WTC11 (cell line): ENCODE measurements at regions not wholly inside any gene's neighbourhood (a gene's known extent, or its start where the extent isn't known, plus 50 kb on each side); places are given as distances from the start of the nearest gene placed in this dataset.

Experiments used
- ATAC-seq: fragments of 200-7000 bp; cut with Tn5 transposase; 2 replicates; pipeline ENCODE4 v1.10.0; 2021; ENCODE audit warnings: mild to moderate bottlenecking, moderate library complexity
- CTCF ChIA-PET: fragments of 300-600 bp; sonication (Branson Sonifier 250); formaldehyde crosslinking; loops from one replicate; lab custom pipeline; 2021; ENCODE audit warnings: antibody characterized with exemption; lab: Charles Lee
- POLR2A ChIA-PET: fragments of 350-600 bp; sonication (Branson Sonifier 250); formaldehyde crosslinking; loops from one replicate; lab custom pipeline; 2021; ENCODE audit warnings: antibody characterized with exemption; lab: Charles Lee
- DNase-seq: peaks from one replicate; pipeline ENCODE4 v3.0.0; 2021; ENCODE audit warnings: low spot score
- H3K27ac Mint-ChIP-seq: 2 replicates; pipeline ENCODE4 v1.8.0; 2021; ENCODE audit warnings: mixed read lengths
- H3K27me3 Mint-ChIP-seq: 2 replicates; pipeline ENCODE4 v1.8.0; 2021; ENCODE audit warnings: low read depth, mild to moderate bottlenecking, moderate library complexity, mixed read lengths
- H3K36me3 Mint-ChIP-seq: 2 replicates; pipeline ENCODE4 v1.8.0; 2021; ENCODE audit warnings: mixed read lengths
- H3K4me1 Mint-ChIP-seq: 2 replicates; pipeline ENCODE4 v1.8.0; 2022; ENCODE audit warnings: mixed read lengths
- H3K4me3 Mint-ChIP-seq: 2 replicates; pipeline ENCODE4 v1.8.0; 2021; ENCODE audit warnings: mild to moderate bottlenecking, moderate library complexity, mixed read lengths
- H3K9me3 Mint-ChIP-seq: 2 replicates; pipeline ENCODE4 v1.8.0; 2021; ENCODE audit warnings: mixed read lengths
- CREM ChIP-seq: sonication (generic); formaldehyde crosslinking; IDR thresholded peaks from 2 replicates; pipeline ENCODE4 v1.8.1; 2022; ENCODE audit warnings: mild to moderate bottlenecking, missing genetic modification reagents, moderate library complexity
- ETV6 ChIP-seq: sonication (generic); formaldehyde crosslinking; IDR thresholded peaks from 2 replicates; pipeline ENCODE4 v1.8.1; 2022; ENCODE audit warnings: mild to moderate bottlenecking, missing genetic modification reagents
- FOXK1 ChIP-seq: sonication (generic); formaldehyde crosslinking; IDR thresholded peaks from 2 replicates; pipeline ENCODE4 v1.8.0; 2022; ENCODE audit warnings: mild to moderate bottlenecking, moderate library complexity, missing genetic modification reagents
- GABPB1 ChIP-seq: sonication (generic); formaldehyde crosslinking; IDR thresholded peaks from 2 replicates; pipeline ENCODE4 v1.8.1; 2023; ENCODE audit warnings: mild to moderate bottlenecking, missing genetic modification reagents
- NFATC4 ChIP-seq: fragments of 250-450 bp; sonication (Bioruptor Pico); IDR thresholded peaks from 2 replicates; pipeline ENCODE4 v1.9.0; 2021; ENCODE audit warnings: mild to moderate bottlenecking
- NR3C1 ChIP-seq: sonication (generic); formaldehyde crosslinking; conservative IDR thresholded peaks from 2 replicates; pipeline ENCODE4 v1.8.1; 2023; ENCODE audit warnings: low read depth, mild to moderate bottlenecking, missing genetic modification reagents
- TCF7 ChIP-seq: sonication (generic); formaldehyde crosslinking; IDR thresholded peaks from 2 replicates; pipeline ENCODE4 v1.8.0; 2022; ENCODE audit warnings: mild to moderate bottlenecking, low read depth, missing genetic modification reagents, moderate library complexity
- TEAD1 ChIP-seq: sonication (generic); formaldehyde crosslinking; IDR thresholded peaks from 2 replicates; pipeline ENCODE4 v1.8.0; 2022; ENCODE audit warnings: mild to moderate bottlenecking, missing genetic modification reagents
- ZNF138 ChIP-seq: sonication (generic); formaldehyde crosslinking; conservative IDR thresholded peaks from 2 replicates; pipeline ENCODE4 v1.8.1; 2022; ENCODE audit warnings: mild to moderate bottlenecking, moderate library complexity, missing genetic modification reagents
- TF ChIP-seq, protein P1 (sequence below): sonication (generic); formaldehyde crosslinking; IDR thresholded peaks from 2 replicates; pipeline ENCODE4 v1.8.1; 2023; ENCODE audit warnings: mild to moderate bottlenecking, missing genetic modification reagents
- TF ChIP-seq, protein P2 (sequence below): fragments of 250-450 bp; sonication (Bioruptor Pico); IDR thresholded peaks from 2 replicates; pipeline ENCODE4 v1.9.0; 2021; ENCODE audit warnings: mild to moderate bottlenecking, borderline replicate concordance
- TF ChIP-seq, protein P3 (sequence below): sonication (generic); formaldehyde crosslinking; conservative IDR thresholded peaks from 2 replicates; pipeline ENCODE4 v1.8.1; 2022; ENCODE audit warnings: mild to moderate bottlenecking, missing genetic modification reagents
- TF ChIP-seq, protein P4 (sequence below): sonication (generic); formaldehyde crosslinking; IDR thresholded peaks from 2 replicates; pipeline ENCODE4 v1.8.0; 2022; ENCODE audit warnings: mild to moderate bottlenecking, missing genetic modification reagents
- TF ChIP-seq, protein P5 (sequence below): sonication (generic); formaldehyde crosslinking; IDR thresholded peaks from 2 replicates; pipeline ENCODE4 v1.8.1; 2023; ENCODE audit warnings: mild to moderate bottlenecking, missing genetic modification reagents, moderate library complexity

DNA sequence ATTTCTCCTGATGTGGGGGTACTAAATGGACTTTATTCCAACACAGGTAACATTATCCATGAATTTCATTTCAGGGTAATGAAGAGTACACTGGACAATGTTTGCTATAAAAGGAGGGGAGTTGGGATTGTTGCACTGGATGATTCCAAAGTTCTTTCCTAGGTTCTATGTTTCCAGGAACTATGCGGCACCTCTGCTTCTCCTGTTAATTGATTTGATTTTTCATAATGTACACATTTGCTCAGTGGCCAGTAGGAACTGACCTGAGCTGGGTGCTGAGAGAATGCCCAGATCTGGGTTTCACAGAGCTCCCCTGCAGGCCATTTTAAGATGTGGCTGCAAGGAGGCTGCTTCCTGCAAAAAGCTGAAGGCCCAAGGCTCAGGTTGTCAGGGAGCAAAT, 171.7 kb downstream of the KLF13 start (continued):
- TF ChIP-seq, protein P1, sequence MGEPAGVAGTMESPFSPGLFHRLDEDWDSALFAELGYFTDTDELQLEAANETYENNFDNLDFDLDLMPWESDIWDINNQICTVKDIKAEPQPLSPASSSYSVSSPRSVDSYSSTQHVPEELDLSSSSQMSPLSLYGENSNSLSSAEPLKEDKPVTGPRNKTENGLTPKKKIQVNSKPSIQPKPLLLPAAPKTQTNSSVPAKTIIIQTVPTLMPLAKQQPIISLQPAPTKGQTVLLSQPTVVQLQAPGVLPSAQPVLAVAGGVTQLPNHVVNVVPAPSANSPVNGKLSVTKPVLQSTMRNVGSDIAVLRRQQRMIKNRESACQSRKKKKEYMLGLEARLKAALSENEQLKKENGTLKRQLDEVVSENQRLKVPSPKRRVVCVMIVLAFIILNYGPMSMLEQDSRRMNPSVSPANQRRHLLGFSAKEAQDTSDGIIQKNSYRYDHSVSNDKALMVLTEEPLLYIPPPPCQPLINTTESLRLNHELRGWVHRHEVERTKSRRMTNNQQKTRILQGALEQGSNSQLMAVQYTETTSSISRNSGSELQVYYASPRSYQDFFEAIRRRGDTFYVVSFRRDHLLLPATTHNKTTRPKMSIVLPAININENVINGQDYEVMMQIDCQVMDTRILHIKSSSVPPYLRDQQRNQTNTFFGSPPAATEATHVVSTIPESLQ (CRISPR knock-in tag): no peak
- TF ChIP-seq ZNF138 (no peak), GABPB1 (no peak)

DNA sequence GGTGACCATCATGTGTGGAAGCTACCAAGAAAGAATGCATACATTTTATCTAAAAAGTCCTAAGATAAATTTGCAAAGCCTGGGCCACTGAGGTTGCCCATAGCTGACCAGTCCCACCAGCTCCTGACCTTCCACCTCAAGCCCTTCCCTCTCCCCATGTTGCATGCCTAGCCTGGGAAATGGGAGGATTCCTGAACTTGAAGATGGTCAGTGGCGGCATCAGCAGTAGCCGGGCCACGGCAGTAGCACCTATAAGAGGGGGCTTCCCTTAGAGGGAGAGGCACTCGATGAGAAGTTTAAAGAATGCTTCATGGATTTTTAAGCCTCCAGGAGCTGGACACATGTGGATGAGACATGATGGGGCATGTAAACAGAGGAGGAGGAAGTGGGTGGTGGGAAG, 172.1 kb downstream of the KLF13 start:
- Mint-ChIP-seq H3K27me3 (no peaks in the 10 kb centered on the region; the same call in 1 of the 2 replicates), H3K27ac (no peak overlapping the region), H3K9me3 (peaks cover under 1% of the 10 kb centered on the region; the same call in 1 of the 2 replicates), H3K4me1 (peaks cover 3% of the 10 kb centered on the region; the same call in 1 of the 2 replicates), H3K36me3 (no peaks in the 10 kb centered on the region)
- no peak for ATAC-seq
- ChIA-PET CTCF (interaction anchor here (0.8 to 2.0 kb wide), 5 partner anchors 8 to 538 kb away, joined by 3 to 12 read pairs (median 5); no protein-coding TSS in a partner anchor), POLR2A (no interaction called here)
- TF ChIP-seq, protein P2, sequence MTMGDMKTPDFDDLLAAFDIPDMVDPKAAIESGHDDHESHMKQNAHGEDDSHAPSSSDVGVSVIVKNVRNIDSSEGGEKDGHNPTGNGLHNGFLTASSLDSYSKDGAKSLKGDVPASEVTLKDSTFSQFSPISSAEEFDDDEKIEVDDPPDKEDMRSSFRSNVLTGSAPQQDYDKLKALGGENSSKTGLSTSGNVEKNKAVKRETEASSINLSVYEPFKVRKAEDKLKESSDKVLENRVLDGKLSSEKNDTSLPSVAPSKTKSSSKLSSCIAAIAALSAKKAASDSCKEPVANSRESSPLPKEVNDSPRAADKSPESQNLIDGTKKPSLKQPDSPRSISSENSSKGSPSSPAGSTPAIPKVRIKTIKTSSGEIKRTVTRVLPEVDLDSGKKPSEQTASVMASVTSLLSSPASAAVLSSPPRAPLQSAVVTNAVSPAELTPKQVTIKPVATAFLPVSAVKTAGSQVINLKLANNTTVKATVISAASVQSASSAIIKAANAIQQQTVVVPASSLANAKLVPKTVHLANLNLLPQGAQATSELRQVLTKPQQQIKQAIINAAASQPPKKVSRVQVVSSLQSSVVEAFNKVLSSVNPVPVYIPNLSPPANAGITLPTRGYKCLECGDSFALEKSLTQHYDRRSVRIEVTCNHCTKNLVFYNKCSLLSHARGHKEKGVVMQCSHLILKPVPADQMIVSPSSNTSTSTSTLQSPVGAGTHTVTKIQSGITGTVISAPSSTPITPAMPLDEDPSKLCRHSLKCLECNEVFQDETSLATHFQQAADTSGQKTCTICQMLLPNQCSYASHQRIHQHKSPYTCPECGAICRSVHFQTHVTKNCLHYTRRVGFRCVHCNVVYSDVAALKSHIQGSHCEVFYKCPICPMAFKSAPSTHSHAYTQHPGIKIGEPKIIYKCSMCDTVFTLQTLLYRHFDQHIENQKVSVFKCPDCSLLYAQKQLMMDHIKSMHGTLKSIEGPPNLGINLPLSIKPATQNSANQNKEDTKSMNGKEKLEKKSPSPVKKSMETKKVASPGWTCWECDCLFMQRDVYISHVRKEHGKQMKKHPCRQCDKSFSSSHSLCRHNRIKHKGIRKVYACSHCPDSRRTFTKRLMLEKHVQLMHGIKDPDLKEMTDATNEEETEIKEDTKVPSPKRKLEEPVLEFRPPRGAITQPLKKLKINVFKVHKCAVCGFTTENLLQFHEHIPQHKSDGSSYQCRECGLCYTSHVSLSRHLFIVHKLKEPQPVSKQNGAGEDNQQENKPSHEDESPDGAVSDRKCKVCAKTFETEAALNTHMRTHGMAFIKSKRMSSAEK (CRISPR knock-in tag): no peak
- TF ChIP-seq FOXK1 (CRISPR knock-in tag): no peak
- no peak for TF ChIP-seq ETV6 (CRISPR knock-in tag)
- TF ChIP-seq CREM (CRISPR knock-in tag): no peak
- TF ChIP-seq, protein P3, sequence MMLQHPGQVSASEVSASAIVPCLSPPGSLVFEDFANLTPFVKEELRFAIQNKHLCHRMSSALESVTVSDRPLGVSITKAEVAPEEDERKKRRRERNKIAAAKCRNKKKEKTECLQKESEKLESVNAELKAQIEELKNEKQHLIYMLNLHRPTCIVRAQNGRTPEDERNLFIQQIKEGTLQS (CRISPR knock-in tag): no peak
- TF ChIP-seq, protein P4, sequence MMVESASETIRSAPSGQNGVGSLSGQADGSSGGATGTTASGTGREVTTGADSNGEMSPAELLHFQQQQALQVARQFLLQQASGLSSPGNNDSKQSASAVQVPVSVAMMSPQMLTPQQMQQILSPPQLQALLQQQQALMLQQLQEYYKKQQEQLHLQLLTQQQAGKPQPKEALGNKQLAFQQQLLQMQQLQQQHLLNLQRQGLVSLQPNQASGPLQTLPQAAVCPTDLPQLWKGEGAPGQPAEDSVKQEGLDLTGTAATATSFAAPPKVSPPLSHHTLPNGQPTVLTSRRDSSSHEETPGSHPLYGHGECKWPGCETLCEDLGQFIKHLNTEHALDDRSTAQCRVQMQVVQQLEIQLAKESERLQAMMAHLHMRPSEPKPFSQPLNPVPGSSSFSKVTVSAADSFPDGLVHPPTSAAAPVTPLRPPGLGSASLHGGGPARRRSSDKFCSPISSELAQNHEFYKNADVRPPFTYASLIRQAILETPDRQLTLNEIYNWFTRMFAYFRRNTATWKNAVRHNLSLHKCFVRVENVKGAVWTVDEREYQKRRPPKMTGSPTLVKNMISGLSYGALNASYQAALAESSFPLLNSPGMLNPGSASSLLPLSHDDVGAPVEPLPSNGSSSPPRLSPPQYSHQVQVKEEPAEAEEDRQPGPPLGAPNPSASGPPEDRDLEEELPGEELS: no peak
- no peak for TF ChIP-seq TEAD1 (CRISPR knock-in tag)
- TF ChIP-seq TCF7 (CRISPR knock-in tag): no peak
- TF ChIP-seq, protein P5, sequence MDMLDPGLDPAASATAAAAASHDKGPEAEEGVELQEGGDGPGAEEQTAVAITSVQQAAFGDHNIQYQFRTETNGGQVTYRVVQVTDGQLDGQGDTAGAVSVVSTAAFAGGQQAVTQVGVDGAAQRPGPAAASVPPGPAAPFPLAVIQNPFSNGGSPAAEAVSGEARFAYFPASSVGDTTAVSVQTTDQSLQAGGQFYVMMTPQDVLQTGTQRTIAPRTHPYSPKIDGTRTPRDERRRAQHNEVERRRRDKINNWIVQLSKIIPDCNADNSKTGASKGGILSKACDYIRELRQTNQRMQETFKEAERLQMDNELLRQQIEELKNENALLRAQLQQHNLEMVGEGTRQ (CRISPR knock-in tag): no peak
- no peak for TF ChIP-seq NR3C1 (CRISPR knock-in tag)
- TF ChIP-seq NFATC4 (CRISPR knock-in tag): no peak
- TF ChIP-seq, protein P1 (CRISPR knock-in tag): no peak
- TF ChIP-seq, all 79 proteins: peak for 0
- no peak for DNase-seq
- H3K4me3 Mint-ChIP-seq: no peak overlapping the region
